Lower leg skin (tissue), 3 donors: ENCODE measurements at regions not wholly inside any gene's neighbourhood (a gene's known extent, or its start where the extent isn't known, plus 50 kb on each side); places are given as distances from the start of the nearest gene placed in this dataset.

ENCODE experiments used
- POLR2A ChIP-seq, 2 donors: fragments of 450-650 bp; IDR thresholded peaks; one replicate each; pipeline ENCODE4 v1.6.1; 2016 to 2017; ENCODE audit warnings: antibody characterized with exemption in 2 of 2, mild to moderate bottlenecking in 1 of 2, moderate library complexity in 1 of 2
- TF ChIP-seq, protein P1 (sequence below), 3 donors: fragments of 450-650 bp; IDR thresholded peaks; one replicate each; pipeline ENCODE4 v1.5.1; 2016; ENCODE audit warnings: antibody characterized with exemption in 3 of 3, mild to moderate bottlenecking in 3 of 3, moderate library complexity in 2 of 3

DNA sequence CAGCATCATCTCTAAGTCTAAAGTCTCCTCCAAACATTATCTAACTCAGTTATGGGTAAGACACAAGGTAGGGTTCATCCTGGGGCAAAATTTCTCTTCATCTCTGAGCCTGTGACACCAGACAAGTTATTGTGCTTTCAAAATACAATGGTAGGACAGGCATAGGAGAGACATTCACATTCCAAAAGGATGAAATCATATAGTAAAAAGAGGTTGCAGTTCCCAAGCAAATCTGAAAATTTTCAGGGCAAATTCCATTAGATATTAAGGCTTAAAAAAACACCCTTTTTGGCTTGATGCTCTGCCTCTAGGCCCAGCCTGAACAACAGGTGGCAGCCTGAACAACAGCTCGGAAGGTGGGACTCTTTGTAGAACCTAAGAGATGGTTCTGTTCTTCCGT is 448.3 kb upstream of the SLIT2 start:
- no peak for TF ChIP-seq POLR2A (IDR thresholded peaks at IDR 0.05)
- TF ChIP-seq, protein P1, sequence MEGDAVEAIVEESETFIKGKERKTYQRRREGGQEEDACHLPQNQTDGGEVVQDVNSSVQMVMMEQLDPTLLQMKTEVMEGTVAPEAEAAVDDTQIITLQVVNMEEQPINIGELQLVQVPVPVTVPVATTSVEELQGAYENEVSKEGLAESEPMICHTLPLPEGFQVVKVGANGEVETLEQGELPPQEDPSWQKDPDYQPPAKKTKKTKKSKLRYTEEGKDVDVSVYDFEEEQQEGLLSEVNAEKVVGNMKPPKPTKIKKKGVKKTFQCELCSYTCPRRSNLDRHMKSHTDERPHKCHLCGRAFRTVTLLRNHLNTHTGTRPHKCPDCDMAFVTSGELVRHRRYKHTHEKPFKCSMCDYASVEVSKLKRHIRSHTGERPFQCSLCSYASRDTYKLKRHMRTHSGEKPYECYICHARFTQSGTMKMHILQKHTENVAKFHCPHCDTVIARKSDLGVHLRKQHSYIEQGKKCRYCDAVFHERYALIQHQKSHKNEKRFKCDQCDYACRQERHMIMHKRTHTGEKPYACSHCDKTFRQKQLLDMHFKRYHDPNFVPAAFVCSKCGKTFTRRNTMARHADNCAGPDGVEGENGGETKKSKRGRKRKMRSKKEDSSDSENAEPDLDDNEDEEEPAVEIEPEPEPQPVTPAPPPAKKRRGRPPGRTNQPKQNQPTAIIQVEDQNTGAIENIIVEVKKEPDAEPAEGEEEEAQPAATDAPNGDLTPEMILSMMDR (IDR thresholded peaks at IDR 0.05), result no peak
